Neural progenitor cell (in vitro differentiated cells): ENCODE measurements at regions not wholly inside any gene's neighbourhood (a gene's known extent, or its start where the extent isn't known, plus 50 kb on each side); places are given as distances from the start of the nearest gene placed in this dataset.

Experiments used
- DNase-seq: peaks from one replicate; pipeline ENCODE4 v3.0.0-alpha.2; 2016; ENCODE audit warnings: low spot score
- H2AFZ ChIP-seq: fragments of 200-600 bp; sonication (generic); replicated peaks from 2 replicates; pipeline ENCODE4 v1.6.1; 2016; ENCODE audit warnings: antibody characterized with exemption
- H3F3A ChIP-seq: fragments of 200-600 bp; sonication (generic); 2 replicates; pipeline ENCODE4 v1.6.1; 2016; ENCODE audit warnings: antibody characterized with exemption, low read depth
- H3K27ac ChIP-seq: fragments of 200-600 bp; sonication (generic); 2 replicates; pipeline ENCODE4 v1.5.1; 2016; ENCODE audit warnings: mild to moderate bottlenecking
- H3K27me3 ChIP-seq: fragments of 200-600 bp; sonication (generic); 2 replicates; pipeline ENCODE4 v1.6.1; 2016; ENCODE audit warnings: mild to moderate bottlenecking, moderate library complexity
- H3K36me3 ChIP-seq: fragments of 200-600 bp; sonication (generic); 2 replicates; pipeline ENCODE4 v1.5.1; 2016
- H3K4me1 ChIP-seq: fragments of 200-600 bp; sonication (generic); 2 replicates; pipeline ENCODE4 v1.6.1; 2016; ENCODE audit warnings: mixed run types
- H3K4me2 ChIP-seq: fragments of 200-600 bp; sonication (generic); 2 replicates; pipeline ENCODE4 v1.6.1; 2016
- H3K4me3 ChIP-seq: fragments of 200-600 bp; sonication (generic); 2 replicates; pipeline ENCODE4 v1.5.1; 2016
- H3K79me2 ChIP-seq: fragments of 200-600 bp; sonication (generic); 2 replicates; pipeline ENCODE4 v1.6.1; 2016; ENCODE audit warnings: low read depth
- H3K9ac ChIP-seq: fragments of 200-600 bp; sonication (generic); 2 replicates; pipeline ENCODE4 v1.6.1; 2016
- H3K9me3 ChIP-seq: fragments of 200-600 bp; sonication (generic); 2 replicates; pipeline ENCODE4 v1.5.1; 2016; ENCODE audit warnings: low read depth
- H4K20me1 ChIP-seq: fragments of 200-600 bp; sonication (generic); 2 replicates; pipeline ENCODE4 v1.6.1; 2016; ENCODE audit warnings: low read depth
- H3K27ac Mint-ChIP-seq: 3 replicates; pipeline ENCODE4 v1.8.0; 2021; ENCODE audit warnings: mixed read lengths
- H3K27me3 Mint-ChIP-seq: 2 replicates; pipeline ENCODE4 v1.8.0; 2022; ENCODE audit warnings: low read depth, mild to moderate bottlenecking, inconsistent platforms, moderate library complexity, mixed read lengths; ENCODE audit not compliant: insufficient read depth
- H3K36me3 Mint-ChIP-seq: 3 replicates; pipeline ENCODE4 v1.8.0; 2021; ENCODE audit warnings: mixed read lengths
- H3K4me1 Mint-ChIP-seq: 3 replicates; pipeline ENCODE4 v1.8.0; 2021; ENCODE audit warnings: mixed read lengths
- H3K4me3 Mint-ChIP-seq: 3 replicates; pipeline ENCODE4 v1.8.0; 2021; ENCODE audit warnings: mild to moderate bottlenecking, moderate library complexity, mixed read lengths
- H3K9me3 Mint-ChIP-seq: 3 replicates; pipeline ENCODE4 v1.8.0; 2020; ENCODE audit warnings: mixed read lengths
- EZH2 ChIP-seq: fragments of 200-600 bp; sonication (generic); IDR thresholded peaks from 2 replicates; pipeline ENCODE4 v1.6.1; 2017; ENCODE audit warnings: antibody characterized with exemption, mild to moderate bottlenecking, moderate library complexity
- EZH2phosphoT487 ChIP-seq: fragments of 200-600 bp; sonication (generic); IDR thresholded peaks from 2 replicates; pipeline ENCODE4 v1.6.1; 2017; ENCODE audit warnings: antibody characterized with exemption
- TF ChIP-seq, protein P1 (sequence below): fragments of 200-600 bp; sonication (generic); IDR thresholded peaks from 2 replicates; pipeline ENCODE4 v1.5.1; 2017; ENCODE audit warnings: antibody characterized with exemption, mild to moderate bottlenecking

DNA sequence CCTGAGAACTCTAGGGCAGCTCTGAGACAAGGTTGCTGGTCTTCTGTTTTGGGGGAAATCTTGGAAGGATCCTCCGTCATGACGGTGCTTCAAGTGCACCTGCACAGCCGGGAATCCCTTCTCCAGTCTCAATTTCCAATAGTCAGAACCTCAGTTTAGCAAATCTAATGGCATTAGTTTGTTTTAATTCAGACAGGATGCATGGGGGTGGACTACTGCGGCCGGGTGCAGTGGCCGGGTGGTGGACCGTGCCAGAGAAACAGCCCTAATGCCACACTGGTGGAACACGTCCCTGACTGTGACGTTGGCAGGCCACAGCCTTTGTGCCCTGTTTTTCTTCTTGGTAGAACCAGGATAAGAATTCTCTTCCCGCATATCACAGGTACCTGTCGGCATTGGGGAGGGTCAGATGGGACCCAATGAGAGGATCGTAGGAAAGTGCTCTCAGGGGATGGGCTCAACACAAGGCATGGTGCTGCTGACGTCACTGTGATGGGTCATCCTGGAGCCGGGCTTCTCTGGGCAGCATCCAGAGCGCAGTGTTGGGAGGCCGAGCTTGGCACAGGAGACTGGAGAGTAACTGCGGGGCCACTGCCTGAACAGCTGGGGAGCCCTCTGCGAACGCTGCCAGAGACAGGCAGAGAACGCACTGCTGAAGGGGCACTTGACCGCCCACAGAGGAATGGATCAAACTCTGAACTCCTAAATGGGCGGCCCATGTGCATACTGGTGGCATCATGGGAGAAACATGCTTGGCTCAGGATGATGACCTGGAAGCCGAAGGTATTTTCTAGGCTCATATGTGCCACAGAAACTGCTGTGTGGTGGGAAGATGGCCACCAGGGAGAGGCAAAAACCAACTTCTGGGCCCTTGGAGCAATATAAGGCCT lies 313.8 kb upstream of the SHH start:
- Mint-ChIP-seq H3K36me3 (no peaks in the 10 kb centered on the region), H3K4me1 (no peaks in the 10 kb centered on the region), H3K27me3 (peaks cover 3% of the 10 kb centered on the region), H3K4me3 (no peak overlapping the region), H3K9me3 (no peaks in the 10 kb centered on the region), H3K27ac (peak overlapping the region; percentile 78)
- TF ChIP-seq, protein P1, sequence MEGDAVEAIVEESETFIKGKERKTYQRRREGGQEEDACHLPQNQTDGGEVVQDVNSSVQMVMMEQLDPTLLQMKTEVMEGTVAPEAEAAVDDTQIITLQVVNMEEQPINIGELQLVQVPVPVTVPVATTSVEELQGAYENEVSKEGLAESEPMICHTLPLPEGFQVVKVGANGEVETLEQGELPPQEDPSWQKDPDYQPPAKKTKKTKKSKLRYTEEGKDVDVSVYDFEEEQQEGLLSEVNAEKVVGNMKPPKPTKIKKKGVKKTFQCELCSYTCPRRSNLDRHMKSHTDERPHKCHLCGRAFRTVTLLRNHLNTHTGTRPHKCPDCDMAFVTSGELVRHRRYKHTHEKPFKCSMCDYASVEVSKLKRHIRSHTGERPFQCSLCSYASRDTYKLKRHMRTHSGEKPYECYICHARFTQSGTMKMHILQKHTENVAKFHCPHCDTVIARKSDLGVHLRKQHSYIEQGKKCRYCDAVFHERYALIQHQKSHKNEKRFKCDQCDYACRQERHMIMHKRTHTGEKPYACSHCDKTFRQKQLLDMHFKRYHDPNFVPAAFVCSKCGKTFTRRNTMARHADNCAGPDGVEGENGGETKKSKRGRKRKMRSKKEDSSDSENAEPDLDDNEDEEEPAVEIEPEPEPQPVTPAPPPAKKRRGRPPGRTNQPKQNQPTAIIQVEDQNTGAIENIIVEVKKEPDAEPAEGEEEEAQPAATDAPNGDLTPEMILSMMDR: no peak
- TF ChIP-seq EZH2: no peak
- no peak for DNase-seq
- Histone ChIP-seq H3K27ac (no peak overlapping the region), H2AFZ (no peak overlapping the region), H3K79me2 (no peaks in the 10 kb centered on the region), H3K9me3 (no peaks in the 10 kb centered on the region), H4K20me1 (no peaks in the 10 kb centered on the region), H3K9ac (no peak overlapping the region), H3K4me3 (no peak overlapping the region), H3K27me3 (no peaks in the 10 kb centered on the region), H3K4me2 (no peak overlapping the region), H3K36me3 (no peaks in the 10 kb centered on the region), H3F3A (no peaks in the 10 kb centered on the region), H3K4me1 (no peaks in the 10 kb centered on the region)

DNA sequence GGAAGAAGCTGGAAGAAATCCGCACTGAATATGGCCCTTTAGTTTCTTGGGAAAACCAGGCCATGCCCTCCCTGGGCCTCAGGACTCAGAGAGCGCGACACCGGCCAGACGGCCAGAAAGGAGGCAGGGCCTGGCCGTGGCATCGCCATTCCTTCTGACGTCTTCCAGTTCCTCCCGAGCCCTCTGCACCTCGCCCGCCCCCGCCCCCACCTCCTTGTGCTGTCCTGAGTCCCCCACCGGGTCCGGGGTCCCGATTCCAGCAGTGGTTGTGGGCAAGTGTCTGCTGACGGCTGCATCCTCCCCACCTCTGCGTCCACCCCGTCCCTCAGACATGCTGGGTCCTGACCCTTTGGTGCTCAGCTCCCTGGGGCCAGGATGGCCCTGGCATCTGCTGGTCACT lies 312.1 kb upstream of the SHH start:
- H3K36me3 Mint-ChIP-seq: no peaks in the 10 kb centered on the region
- H3K27me3 Mint-ChIP-seq: no peaks in the 10 kb centered on the region
- TF ChIP-seq EZH2phosphoT487: no peak
- TF ChIP-seq, protein P1: no peak
- TF ChIP-seq EZH2: no peak
- Histone ChIP-seq H3F3A (no peaks in the 10 kb centered on the region), H3K9me3 (no peaks in the 10 kb centered on the region), H3K4me3 (no peak overlapping the region), H3K9ac (no peak overlapping the region), H3K4me1 (no peaks in the 10 kb centered on the region), H4K20me1 (no peaks in the 10 kb centered on the region), H3K79me2 (no peaks in the 10 kb centered on the region), H3K27ac (no peak overlapping the region), H3K36me3 (no peaks in the 10 kb centered on the region), H3K4me2 (no peak overlapping the region), H2AFZ (no peak overlapping the region), H3K27me3 (no peaks in the 10 kb centered on the region)
- H3K27ac Mint-ChIP-seq: no peak overlapping the region
- no peaks in the 10 kb centered on the region for H3K9me3 Mint-ChIP-seq
- H3K4me1 Mint-ChIP-seq: no peaks in the 10 kb centered on the region
- H3K4me3 Mint-ChIP-seq: no peak overlapping the region
- DNase-seq: no peak

DNA sequence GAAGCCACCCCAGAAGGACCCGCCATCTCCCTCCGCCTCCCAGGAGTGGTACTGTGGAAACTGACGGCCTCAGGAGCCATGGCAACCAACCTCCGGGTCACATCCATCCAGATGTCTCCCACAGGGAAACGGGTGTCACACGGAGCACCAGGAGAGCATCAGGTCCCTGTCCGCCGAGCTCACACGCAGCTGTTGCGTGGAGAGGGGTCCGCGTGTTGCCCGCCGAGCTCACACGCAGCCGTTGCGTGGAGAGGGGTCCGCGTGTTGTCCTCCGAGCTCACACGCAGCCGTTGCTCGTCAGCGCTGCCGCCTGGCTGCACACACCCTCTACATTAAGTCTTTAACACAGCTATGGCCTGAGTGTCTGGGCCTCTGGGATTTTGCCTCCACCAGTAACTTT lies 311.1 kb upstream of the SHH start:
- Histone ChIP-seq H3K4me3 (no peak overlapping the region), H3K4me2 (no peak overlapping the region), H3K9ac (no peak overlapping the region), H3K27ac (no peak overlapping the region), H3F3A (no peaks in the 10 kb centered on the region), H3K9me3 (no peaks in the 10 kb centered on the region), H3K27me3 (no peaks in the 10 kb centered on the region), H2AFZ (no peak overlapping the region), H3K4me1 (no peaks in the 10 kb centered on the region), H3K79me2 (no peaks in the 10 kb centered on the region), H4K20me1 (no peaks in the 10 kb centered on the region), H3K36me3 (no peaks in the 10 kb centered on the region)
- Mint-ChIP-seq H3K27me3 (no peaks in the 10 kb centered on the region), H3K4me1 (no peaks in the 10 kb centered on the region), H3K4me3 (no peak overlapping the region), H3K36me3 (no peaks in the 10 kb centered on the region), H3K27ac (no peak overlapping the region), H3K9me3 (no peaks in the 10 kb centered on the region)
- DNase-seq: no peak
- TF ChIP-seq EZH2 (no peak), EZH2phosphoT487 (no peak)
- TF ChIP-seq, protein P1: no peak
